ENCODE measurements at regions not wholly inside any gene's neighbourhood (a gene's known extent, or its start where the extent isn't known, plus 50 kb on each side); places are given as distances from the start of the nearest gene placed in this dataset.

GRCh38 chr9:89260525-89260924, 50.5 kb upstream of the CKS2 start:
- no peak for DNase-seq
- peak overlapping the region; percentile 65 for H3K4me3 ChIP-seq (ENCODE audit: low read depth, low read length)
- H3K27me3 ChIP-seq (ENCODE audit: insufficient read depth, low read length), result no peaks in the 10 kb centered on the region
- H3K4ac ChIP-seq (ENCODE audit: low read depth, low read length), result no peak overlapping the region
- H3K9me3 ChIP-seq (ENCODE audit: insufficient read depth, low read depth, low read length), result peaks cover 3% of the 10 kb centered on the region
- no peak overlapping the region for H3K14ac ChIP-seq (ENCODE audit: low read length)
- no peak overlapping the region for H4K8ac ChIP-seq (ENCODE audit: low read depth, low read length)
- H4K91ac ChIP-seq (ENCODE audit: low read depth, low read length), result no peak overlapping the region
- H3K79me1 ChIP-seq (ENCODE audit: low read length), result no peaks in the 10 kb centered on the region
- no peak overlapping the region for H2AFZ ChIP-seq (ENCODE audit: insufficient read depth, low read length, poor library complexity)
- no peak overlapping the region for H3K27ac ChIP-seq (ENCODE audit: low read depth, low read length)
- H3K4me2 ChIP-seq (ENCODE audit: low read length), result no peak overlapping the region
- no peak overlapping the region for H3K18ac ChIP-seq (ENCODE audit: low read length)
- H2BK12ac ChIP-seq (ENCODE audit: low read length), result no peak overlapping the region
- WGBS (ENCODE audit: extremely low coverage, insufficient coverage, insufficient read length), result no CpG with 5 or more reads among the region's 2 CpGs
- no peaks in the 10 kb centered on the region for H3K79me2 ChIP-seq (ENCODE audit: control insufficient read depth, insufficient read depth, low read length, poor library complexity)
- H4K12ac ChIP-seq (ENCODE audit: low read depth, low read length), result no peak overlapping the region
- peak overlapping the region; percentile 51 for H3K23ac ChIP-seq (ENCODE audit: low read length)
- H2BK120ac ChIP-seq (ENCODE audit: insufficient read depth, low read length, poor library complexity), result no peak overlapping the region
- no peak overlapping the region for H2BK5ac ChIP-seq (ENCODE audit: low read depth, low read length, poor library complexity)
- H3K9ac ChIP-seq (ENCODE audit: low read length), result no peak overlapping the region
- H3K4me1 ChIP-seq (ENCODE audit: control insufficient read depth in 1 of 2, insufficient read depth in 2 of 2, low read length in 2 of 2), result no peaks in the 10 kb centered on the region
- H3K36me3 ChIP-seq (ENCODE audit: control insufficient read depth in 1 of 2, insufficient read depth in 2 of 2, low read length in 2 of 2), result no peaks in the 10 kb centered on the region
- H2AK5ac ChIP-seq (ENCODE audit: low read length), result no peak overlapping the region
